AG04449 (cell line): ENCODE measurements at regions not wholly inside any gene's neighbourhood (a gene's known extent, or its start where the extent isn't known, plus 50 kb on each side); places are given as distances from the start of the nearest gene placed in this dataset.

Experiments
- CTCF ChIA-PET: fragments of 350-600 bp; formaldehyde crosslinking; extraction: SDS; loops from one replicate; lab custom pipeline; 2021; ENCODE audit warnings: antibody characterized with exemption; lab: Yijun Ruan, JAX
- POLR2A ChIA-PET: fragments of 400-600, 350-600 bp; formaldehyde crosslinking; extraction: SDS; loops from one replicate; lab custom pipeline; 2020; ENCODE audit warnings: antibody characterized with exemption, inconsistent platforms; lab: Yijun Ruan, JAX
- DNase-seq: peaks from one replicate; pipeline ENCODE4 v3.0.0-alpha.2; 2010; ENCODE audit warnings: low read depth, low spot score
- H3K4me3 ChIP-seq: 2 replicates; pipeline ENCODE4 v1.5.1; 2011; ENCODE audit warnings: low read depth, mild to moderate bottlenecking, control low read depth, low read length
- CTCF ChIP-seq: IDR thresholded peaks from one replicate; pipeline ENCODE4 v1.5.1; 2011; ENCODE audit warnings: mild to moderate bottlenecking, moderate library complexity, low read length, control low read depth, inconsistent platforms; ENCODE audit not compliant: insufficient read depth; ENCODE audit errors: missing control alignments

GRCh38 chr12:72723732-72724131 lies 451.6 kb downstream of the TRHDE start:
- H3K4me3 ChIP-seq, result no peak overlapping the region
- DNase-seq, result peak; percentile 21
- ChIA-PET CTCF (no interaction called here), POLR2A (no interaction called here)
- no peak for TF ChIP-seq CTCF

- CTCF ChIA-PET, result no interaction called here
- H3K4me3 ChIP-seq, result no peak overlapping the region
- DNase-seq, result no peak
- POLR2A ChIA-PET, result no interaction called here
- TF ChIP-seq CTCF, result no peak
Observed at GRCh38 chr12:72729451-72730010, 457.4 kb downstream of the TRHDE start.

GRCh38 chr12:72734581-72734980 lies 462.4 kb downstream of the TRHDE start:
- DNase-seq, result no peak
- TF ChIP-seq CTCF, result no peak
- ChIA-PET POLR2A (no interaction called here), CTCF (no interaction called here)
- no peak overlapping the region for H3K4me3 ChIP-seq

GRCh38 chr12:72738811-72739210 lies 466.6 kb downstream of the TRHDE start:
- no peak for TF ChIP-seq CTCF

GRCh38 chr12:72740064-72740463 lies 467.9 kb downstream of the TRHDE start:
- POLR2A ChIA-PET, result no interaction called here
- CTCF ChIA-PET, result no interaction called here
- TF ChIP-seq CTCF, result no peak
- DNase-seq, result no peak
- no peak overlapping the region for H3K4me3 ChIP-seq

More at GRCh38 chr12:72738811-72739210, 466.6 kb downstream of the TRHDE start:
- POLR2A ChIA-PET, result no interaction called here
- no peak for DNase-seq
- CTCF ChIA-PET, result no interaction called here
- H3K4me3 ChIP-seq, result no peak overlapping the region

GRCh38 chr12:72742568-72742967 lies 470.4 kb downstream of the TRHDE start:
- TF ChIP-seq CTCF, result no peak
- DNase-seq, result no peak
- ChIA-PET CTCF (no interaction called here), POLR2A (no interaction called here)
- H3K4me3 ChIP-seq, result no peak overlapping the region
